Endothelial cell (in vitro differentiated cells): ENCODE measurements at regions not wholly inside any gene's neighbourhood (a gene's known extent, or its start where the extent isn't known, plus 50 kb on each side); places are given as distances from the start of the nearest gene placed in this dataset.
"Not testable (repeated sequence)": the region's sequence is repeated elsewhere in the genome, so short reads cannot be mapped to it uniquely, and the experiment has no call there.

Experiments used
- DNase-seq: peaks from one replicate; pipeline ENCODE4 v3.0.0; 2021; ENCODE audit warnings: low spot score
- H3K27ac Mint-ChIP-seq: one replicate; pipeline ENCODE4 v1.8.0; 2021; ENCODE audit warnings: mixed read lengths, inconsistent platforms; ENCODE audit not compliant: unreplicated experiment
- H3K27me3 Mint-ChIP-seq: one replicate; pipeline ENCODE4 v1.8.0; 2021; ENCODE audit warnings: mild to moderate bottlenecking, moderate library complexity, mixed read lengths, inconsistent platforms; ENCODE audit not compliant: unreplicated experiment
- H3K36me3 Mint-ChIP-seq: one replicate; pipeline ENCODE4 v1.8.0; 2021; ENCODE audit warnings: mild to moderate bottlenecking, low read depth, mixed read lengths, inconsistent platforms; ENCODE audit not compliant: unreplicated experiment
- H3K4me1 Mint-ChIP-seq: one replicate; pipeline ENCODE4 v1.8.0; 2021; ENCODE audit warnings: mild to moderate bottlenecking, mixed read lengths, inconsistent platforms; ENCODE audit not compliant: unreplicated experiment
- H3K4me3 Mint-ChIP-seq: one replicate; pipeline ENCODE4 v1.8.0; 2021; ENCODE audit warnings: mild to moderate bottlenecking, mixed read lengths, inconsistent platforms; ENCODE audit not compliant: unreplicated experiment
- H3K9me3 Mint-ChIP-seq: one replicate; pipeline ENCODE4 v1.8.0; 2021; ENCODE audit warnings: mixed read lengths, inconsistent platforms; ENCODE audit not compliant: unreplicated experiment
- CTCF ChIP-seq: fragments of 200-600 bp; sonication (generic); IDR thresholded peaks from one replicate; pipeline ENCODE4 v1.5.0; 2021; ENCODE audit warnings: antibody characterized with exemption; ENCODE audit not compliant: unreplicated experiment

GRCh38 chr3:27043328-27043955 lies 325.7 kb downstream of the NEK10 start:
- DNase-seq: no peak
- no peaks in the 10 kb centered on the region for H3K36me3 Mint-ChIP-seq
- H3K9me3 Mint-ChIP-seq: no peaks in the 10 kb centered on the region
- H3K4me3 Mint-ChIP-seq: no peak overlapping the region
- H3K4me1 Mint-ChIP-seq: peaks cover 4% of the 10 kb centered on the region
- H3K27me3 Mint-ChIP-seq: peaks cover 2% of the 10 kb centered on the region
- no peak for TF ChIP-seq CTCF
- H3K27ac Mint-ChIP-seq: no peak overlapping the region

- Mint-ChIP-seq H3K4me3 (no peak overlapping the region), H3K9me3 (no peaks in the 10 kb centered on the region), H3K36me3 (no peaks in the 10 kb centered on the region), H3K27me3 (peaks cover 2% of the 10 kb centered on the region), H3K27ac (no peak overlapping the region), H3K4me1 (peaks cover 4% of the 10 kb centered on the region)
- DNase-seq: no peak
- no peak for TF ChIP-seq CTCF
Measured at GRCh38 chr3:27044931-27045481, 324.2 kb downstream of the NEK10 start.

GRCh38 chr3:27046351-27046750 lies 322.8 kb downstream of the NEK10 start:
- Mint-ChIP-seq H3K36me3 (peaks cover 4% of the 10 kb centered on the region), H3K27ac (no peak overlapping the region), H3K4me1 (peaks cover 4% of the 10 kb centered on the region), H3K9me3 (peaks cover 9% of the 10 kb centered on the region), H3K4me3 (no peak overlapping the region), H3K27me3 (peaks cover 2% of the 10 kb centered on the region)
- DNase-seq: no peak
- TF ChIP-seq CTCF: no peak

GRCh38 chr3:27049792-27050191 lies 319.4 kb downstream of the NEK10 start:
- H3K27me3 Mint-ChIP-seq: peaks cover 4% of the 10 kb centered on the region
- H3K27ac Mint-ChIP-seq: no peak overlapping the region
- H3K36me3 Mint-ChIP-seq: peaks cover 4% of the 10 kb centered on the region
- peaks cover 18% of the 10 kb centered on the region for H3K9me3 Mint-ChIP-seq
- DNase-seq: no peak
- no peaks in the 10 kb centered on the region for H3K4me1 Mint-ChIP-seq
- no peak for TF ChIP-seq CTCF
- H3K4me3 Mint-ChIP-seq: no peak overlapping the region

- H3K36me3 Mint-ChIP-seq, H3K4me3 Mint-ChIP-seq, H3K4me1 Mint-ChIP-seq, DNase-seq, H3K27ac Mint-ChIP-seq, H3K27me3 Mint-ChIP-seq: not testable (repeated sequence)
- peaks cover 18% of the 10 kb centered on the region for H3K9me3 Mint-ChIP-seq
Measured at GRCh38 chr3:27051527-27051926, 317.7 kb downstream of the NEK10 start.
